ENCODE measurements at regions not wholly inside any gene's neighbourhood (a gene's known extent, or its start where the extent isn't known, plus 50 kb on each side); places are given as distances from the start of the nearest gene placed in this dataset.

- CTCF ChIA-PET = interaction anchor here (1.2 to 3.7 kb wide), 6 partner anchors 23 to 590 kb away, joined by 3 to 23 read pairs (median 6); partner anchors contain the start of gene RHOU
- DNase-seq = no peak
- 88% methylated on average over 5 of the region's 5 CpGs for WGBS (ENCODE audit: low lambda C conversion rate)
- Histone ChIP-seq H3K4me1 (ENCODE audit: control insufficient read depth in 1 of 2, insufficient read depth in 2 of 2, low read depth in 1 of 2, low read length in 1 of 2) (no peaks in the 10 kb centered on the region), H3K27ac (ENCODE audit: low read depth in 2 of 2, low read length in 1 of 2) (no peak overlapping the region), H4K20me1 (ENCODE audit: insufficient read depth) (no peaks in the 10 kb centered on the region), H3K4me2 (no peak overlapping the region), H3K4me3 (ENCODE audit: low read depth in 2 of 2, low read length in 1 of 2) (no peak overlapping the region), H3K9ac (no peak overlapping the region), H2AFZ (ENCODE audit: low read depth) (no peak overlapping the region), H3K79me2 (ENCODE audit: insufficient read depth) (no peaks in the 10 kb centered on the region), H3F3A (replicated peaks; ENCODE audit: insufficient read depth) (no peaks in the 10 kb centered on the region), H3K9me2 (no peaks in the 10 kb centered on the region), H3K27me3 (ENCODE audit: insufficient read depth) (no peaks in the 10 kb centered on the region), H3K9me3 (no peaks in the 10 kb centered on the region), H3K36me3 (replicated peaks in 1 of 2; ENCODE audit: control insufficient read depth in 1 of 2, insufficient read depth in 2 of 2, low read length in 1 of 2) (no peaks in the 10 kb centered on the region)
- no peak for TF ChIP-seq SMC3 (IDR thresholded peaks at IDR 0.05; ENCODE audit: low read depth, low read length)
- TF ChIP-seq TCF12 (IDR thresholded peaks at IDR 0.05) = no peak
- no peak for TF ChIP-seq CTCF (IDR thresholded peaks at IDR 0.05)
- no peak for TF ChIP-seq JUND (IDR thresholded peaks at IDR 0.05)
- TF ChIP-seq ZBTB33 (IDR thresholded peaks at IDR 0.05; ENCODE audit: borderline replicate concordance, low read depth) = no peak
- no peak for TF ChIP-seq USF2 (IDR thresholded peaks at IDR 0.05; ENCODE audit: borderline replicate concordance, low read depth, low read length)
- TF ChIP-seq NFIC (IDR thresholded peaks at IDR 0.05; ENCODE audit: borderline replicate concordance) = no peak
- no peak for TF ChIP-seq RCOR1 (IDR thresholded peaks at IDR 0.05; ENCODE audit: low read length)
- TF ChIP-seq MEF2A (IDR thresholded peaks at IDR 0.05; ENCODE audit: borderline replicate concordance, low read depth) = no peak
- TF ChIP-seq IRF3 (IDR thresholded peaks at IDR 0.05; ENCODE audit: low read depth, low read length) = no peak
- POLR2A ChIA-PET = no interaction called here
Observed at GRCh38 chr1:228668553-228669241, 66.6 kb upstream of the RHOU start.

GRCh38 chr1:228669242-228669585 is 66.1 kb upstream of the RHOU start:
- Histone ChIP-seq H3K4me1 (ENCODE audit: control insufficient read depth in 1 of 2, insufficient read depth in 2 of 2, low read depth in 1 of 2, low read length in 1 of 2) (no peaks in the 10 kb centered on the region), H3K9me2 (no peaks in the 10 kb centered on the region), H3K9me3 (no peaks in the 10 kb centered on the region), H3K27ac (ENCODE audit: low read depth in 2 of 2, low read length in 1 of 2) (no peak overlapping the region), H3K4me3 (ENCODE audit: low read depth in 2 of 2, low read length in 1 of 2) (no peak overlapping the region), H3K9ac (no peak overlapping the region), H4K20me1 (ENCODE audit: insufficient read depth) (no peaks in the 10 kb centered on the region), H2AFZ (ENCODE audit: low read depth) (no peak overlapping the region), H3K79me2 (ENCODE audit: insufficient read depth) (no peaks in the 10 kb centered on the region), H3K4me2 (no peak overlapping the region), H3K36me3 (replicated peaks in 1 of 2; ENCODE audit: control insufficient read depth in 1 of 2, insufficient read depth in 2 of 2, low read length in 1 of 2) (no peaks in the 10 kb centered on the region), H3F3A (replicated peaks; ENCODE audit: insufficient read depth) (no peaks in the 10 kb centered on the region), H3K27me3 (ENCODE audit: insufficient read depth) (no peaks in the 10 kb centered on the region)
- DNase-seq = no peak
- CTCF ChIA-PET = interaction anchor here (1.4 to 3.7 kb wide), 5 partner anchors 22 to 589 kb away, joined by 3 to 23 read pairs (median 7); no protein-coding TSS in a partner anchor
- POLR2A ChIA-PET = no interaction called here
- 79% methylated on average over 1 of the region's 1 CpG for WGBS (ENCODE audit: low lambda C conversion rate)
- TF ChIP-seq NFIC (IDR thresholded peaks at IDR 0.05; ENCODE audit: borderline replicate concordance) (no peak), SMC3 (IDR thresholded peaks at IDR 0.05; ENCODE audit: low read depth, low read length) (no peak), POLR2AphosphoS5 (IDR thresholded peaks at IDR 0.05; ENCODE audit: low read depth, low read length) (no peak), CHD2 (IDR thresholded peaks at IDR 0.05; ENCODE audit: low read length, partially characterized antibody) (no peak), RCOR1 (IDR thresholded peaks at IDR 0.05; ENCODE audit: low read length) (no peak), FOXM1 (IDR thresholded peaks at IDR 0.05; ENCODE audit: low read depth) (no peak), IRF3 (IDR thresholded peaks at IDR 0.05; ENCODE audit: low read depth, low read length) (no peak), MXI1 (IDR thresholded peaks at IDR 0.05; ENCODE audit: low read depth, low read length) (no peak), GABPA (IDR thresholded peaks at IDR 0.05; ENCODE audit: low read depth) (no peak), USF2 (IDR thresholded peaks at IDR 0.05; ENCODE audit: borderline replicate concordance, low read depth, low read length) (no peak), FOSL2 (IDR thresholded peaks at IDR 0.05; ENCODE audit: borderline replicate concordance, low read depth) (no peak), YY1 (IDR thresholded peaks at IDR 0.05; ENCODE audit: low read depth) (no peak), RXRA (IDR thresholded peaks at IDR 0.05; ENCODE audit: borderline replicate concordance, low read depth) (no peak), MEF2A (IDR thresholded peaks at IDR 0.05; ENCODE audit: borderline replicate concordance, low read depth) (no peak), TAF1 (IDR thresholded peaks at IDR 0.05; ENCODE audit: borderline replicate concordance, low read depth, low read length) (no peak)

Data from SK-N-SH (cell line).